ENCODE measurements at regions not wholly inside any gene's neighbourhood (a gene's known extent, or its start where the extent isn't known, plus 50 kb on each side); places are given as distances from the start of the nearest gene placed in this dataset.
"Not testable (repeated sequence)": the region's sequence is repeated elsewhere in the genome, so short reads cannot be mapped to it uniquely, and the experiment has no call there.

DNA sequence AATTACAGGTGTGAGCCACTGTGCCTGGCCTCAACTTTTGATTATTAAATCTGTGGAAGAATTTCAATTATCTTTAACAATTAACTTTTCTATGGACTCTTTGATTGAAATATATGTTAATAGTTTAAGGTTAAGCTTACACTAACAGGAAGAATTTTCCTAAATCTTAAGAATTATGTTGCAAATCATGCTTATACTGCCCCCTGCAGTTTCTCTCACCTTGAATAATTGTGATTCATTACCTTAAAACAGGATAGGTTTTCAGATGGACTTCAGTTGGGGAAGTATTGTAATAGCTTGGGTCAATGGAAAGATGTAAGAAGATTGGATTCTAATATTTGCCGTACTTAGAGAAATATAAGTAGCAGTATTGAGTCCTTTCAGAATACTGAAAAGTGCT is 66.5 kb upstream of the NIPA1 start:
- not testable (repeated sequence) for H3K79me2 ChIP-seq (replicated peaks; ENCODE audit: insufficient read depth); H3K9me2 ChIP-seq (ENCODE audit: insufficient read depth); H3K27ac Mint-ChIP-seq; H3K4me3 Mint-ChIP-seq; H4K20me1 ChIP-seq (replicated peaks; ENCODE audit: insufficient read depth); H3K36me3 ChIP-seq (ENCODE audit: insufficient read depth); H3K27ac ChIP-seq (ENCODE audit: low read depth); DNase-seq (ENCODE audit: low spot score); H3K36me3 Mint-ChIP-seq (ENCODE audit: low read depth); H3K4me2 ChIP-seq; H3K4me1 Mint-ChIP-seq; H3K9me3 Mint-ChIP-seq; H3K4me3 ChIP-seq; H3K27me3 Mint-ChIP-seq (ENCODE audit: insufficient read depth, low read depth, poor library complexity); ATAC-seq; H2AFZ ChIP-seq; H3F3A ChIP-seq (replicated peaks; ENCODE audit: low read depth); H3K4me1 ChIP-seq (ENCODE audit: insufficient read depth)
- TF ChIP-seq, protein P1, sequence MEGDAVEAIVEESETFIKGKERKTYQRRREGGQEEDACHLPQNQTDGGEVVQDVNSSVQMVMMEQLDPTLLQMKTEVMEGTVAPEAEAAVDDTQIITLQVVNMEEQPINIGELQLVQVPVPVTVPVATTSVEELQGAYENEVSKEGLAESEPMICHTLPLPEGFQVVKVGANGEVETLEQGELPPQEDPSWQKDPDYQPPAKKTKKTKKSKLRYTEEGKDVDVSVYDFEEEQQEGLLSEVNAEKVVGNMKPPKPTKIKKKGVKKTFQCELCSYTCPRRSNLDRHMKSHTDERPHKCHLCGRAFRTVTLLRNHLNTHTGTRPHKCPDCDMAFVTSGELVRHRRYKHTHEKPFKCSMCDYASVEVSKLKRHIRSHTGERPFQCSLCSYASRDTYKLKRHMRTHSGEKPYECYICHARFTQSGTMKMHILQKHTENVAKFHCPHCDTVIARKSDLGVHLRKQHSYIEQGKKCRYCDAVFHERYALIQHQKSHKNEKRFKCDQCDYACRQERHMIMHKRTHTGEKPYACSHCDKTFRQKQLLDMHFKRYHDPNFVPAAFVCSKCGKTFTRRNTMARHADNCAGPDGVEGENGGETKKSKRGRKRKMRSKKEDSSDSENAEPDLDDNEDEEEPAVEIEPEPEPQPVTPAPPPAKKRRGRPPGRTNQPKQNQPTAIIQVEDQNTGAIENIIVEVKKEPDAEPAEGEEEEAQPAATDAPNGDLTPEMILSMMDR (conservative IDR thresholded peaks at IDR 0.05; ENCODE audit: low read depth in 2 of 2), result peak in 1 of 2 experiments; percentile 44; a peak in 3 of 4 replicates
- H3K27me3 ChIP-seq (ENCODE audit: insufficient read depth), result peaks cover 22% of the 10 kb centered on the region

DNA sequence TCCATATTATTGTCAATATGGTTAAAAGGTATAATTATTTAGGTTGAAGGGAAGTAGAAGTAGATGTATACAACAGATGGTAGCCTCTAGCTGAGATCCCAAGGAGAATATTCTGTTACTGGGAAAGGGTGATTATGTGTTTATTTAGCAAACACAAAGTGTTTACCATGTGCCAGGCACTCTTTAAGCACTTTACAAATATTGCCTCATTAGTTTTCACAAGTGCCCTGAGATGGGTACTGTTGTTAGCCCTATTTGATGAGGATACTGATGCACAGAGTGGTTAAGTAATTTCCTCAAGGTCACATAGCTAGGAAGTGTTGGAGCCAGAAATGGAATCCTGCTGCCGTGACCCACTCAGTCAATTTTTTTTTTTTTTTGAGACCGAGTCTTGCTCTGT is 60.3 kb upstream of the NIPA1 start:
- not testable (repeated sequence) for H3K4me1 Mint-ChIP-seq; DNase-seq (ENCODE audit: low spot score); H3K9me2 ChIP-seq (ENCODE audit: insufficient read depth); H3K27me3 ChIP-seq (ENCODE audit: insufficient read depth); H3K4me1 ChIP-seq (ENCODE audit: insufficient read depth); H3K4me3 Mint-ChIP-seq; H3F3A ChIP-seq (replicated peaks; ENCODE audit: low read depth); H3K4me3 ChIP-seq; H3K4me2 ChIP-seq; H3K27me3 Mint-ChIP-seq (ENCODE audit: insufficient read depth, low read depth, poor library complexity); H3K36me3 ChIP-seq (ENCODE audit: insufficient read depth); H2AFZ ChIP-seq; H3K27ac ChIP-seq (ENCODE audit: low read depth); H3K27ac Mint-ChIP-seq; H3K79me2 ChIP-seq (replicated peaks; ENCODE audit: insufficient read depth); H4K20me1 ChIP-seq (replicated peaks; ENCODE audit: insufficient read depth); ATAC-seq; H3K36me3 Mint-ChIP-seq (ENCODE audit: low read depth); H3K9me3 Mint-ChIP-seq

DNA sequence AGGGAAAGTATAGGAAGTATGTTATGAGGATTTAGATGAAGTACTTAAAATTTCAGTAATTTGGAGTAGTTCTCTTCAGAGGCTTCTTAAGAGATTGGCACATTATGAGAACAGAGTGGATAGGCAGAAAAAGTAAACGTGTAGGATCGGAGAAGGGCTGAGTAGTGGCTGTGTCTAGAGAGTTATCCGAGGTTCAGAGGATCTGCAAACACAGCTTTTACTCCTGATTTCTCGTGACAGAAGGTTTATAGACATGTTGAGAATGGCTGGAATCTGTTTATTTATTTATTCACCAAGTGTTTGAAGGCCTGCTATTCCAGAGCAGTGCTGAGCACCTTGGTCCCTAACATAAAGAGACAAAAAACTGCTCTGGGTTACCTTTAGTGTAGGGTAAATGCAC is 51.4 kb upstream of the NIPA1 start:
- H3K9me2 ChIP-seq (ENCODE audit: insufficient read depth); H3K4me1 ChIP-seq (ENCODE audit: insufficient read depth); H3K27me3 ChIP-seq (ENCODE audit: insufficient read depth); H3K4me2 ChIP-seq; H4K20me1 ChIP-seq (replicated peaks; ENCODE audit: insufficient read depth); H3K4me3 ChIP-seq; H3K4me3 Mint-ChIP-seq; H3K36me3 Mint-ChIP-seq (ENCODE audit: low read depth); H3K27ac ChIP-seq (ENCODE audit: low read depth); H3K79me2 ChIP-seq (replicated peaks; ENCODE audit: insufficient read depth); H2AFZ ChIP-seq; DNase-seq (ENCODE audit: low spot score); H3K9me3 Mint-ChIP-seq; H3K27me3 Mint-ChIP-seq (ENCODE audit: insufficient read depth, low read depth, poor library complexity); H3F3A ChIP-seq (replicated peaks; ENCODE audit: low read depth); H3K36me3 ChIP-seq (ENCODE audit: insufficient read depth); H3K27ac Mint-ChIP-seq; ATAC-seq: not testable (repeated sequence)
- peaks cover 11% of the 10 kb centered on the region for H3K4me1 Mint-ChIP-seq

DNA sequence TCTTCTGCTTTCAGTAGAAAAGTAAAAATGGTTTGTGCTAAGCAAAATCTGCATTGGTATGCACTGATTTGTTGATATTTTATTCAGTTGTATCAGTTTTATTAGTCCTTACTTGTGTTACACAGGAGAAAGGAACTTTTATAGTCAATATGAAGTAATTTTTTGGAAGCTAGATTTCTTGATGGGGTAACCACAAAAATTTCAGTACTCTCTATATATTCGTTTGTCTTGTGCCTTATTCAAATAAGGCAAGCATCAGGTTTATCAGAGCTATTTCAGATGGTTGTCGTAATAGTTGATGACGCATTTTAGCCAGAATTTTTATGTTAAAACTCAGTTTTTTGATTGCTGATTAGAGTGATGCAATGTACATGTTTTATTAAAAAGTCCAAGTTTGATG is 50.7 kb upstream of the NIPA1 start:
- Histone ChIP-seq H3K4me3 (no peak overlapping the region), H3K27ac (ENCODE audit: low read depth) (no peak overlapping the region), H4K20me1 (replicated peaks; ENCODE audit: insufficient read depth) (no peaks in the 10 kb centered on the region), H3K36me3 (ENCODE audit: insufficient read depth) (no peaks in the 10 kb centered on the region), H3K27me3 (ENCODE audit: insufficient read depth) (no peaks in the 10 kb centered on the region), H3F3A (replicated peaks; ENCODE audit: low read depth) (no peaks in the 10 kb centered on the region), H3K9me2 (ENCODE audit: insufficient read depth) (no peaks in the 10 kb centered on the region), H3K4me1 (ENCODE audit: insufficient read depth) (peaks cover 5% of the 10 kb centered on the region), H2AFZ (no peak overlapping the region), H3K4me2 (no peak overlapping the region), H3K79me2 (replicated peaks; ENCODE audit: insufficient read depth) (no peaks in the 10 kb centered on the region)
- H3K9me3 Mint-ChIP-seq, result no peaks in the 10 kb centered on the region
- ATAC-seq (no peak), DNase-seq (ENCODE audit: low spot score) (no peak)
- H3K27me3 Mint-ChIP-seq (ENCODE audit: insufficient read depth, low read depth, poor library complexity), result peaks cover 2% of the 10 kb centered on the region
- H3K36me3 Mint-ChIP-seq (ENCODE audit: low read depth), result no peaks in the 10 kb centered on the region
- H3K4me1 Mint-ChIP-seq, result peaks cover 11% of the 10 kb centered on the region
- no peak overlapping the region for H3K27ac Mint-ChIP-seq
- no peak overlapping the region for H3K4me3 Mint-ChIP-seq
- TF ChIP-seq, protein P1 (conservative IDR thresholded peaks at IDR 0.05; ENCODE audit: low read depth in 2 of 2), result no peak
- TF ChIP-seq ZNF114 (CRISPR knock-in tag; IDR thresholded peaks at IDR 0.05) (no peak), NANOG (IDR thresholded peaks at IDR 0.05; ENCODE audit: borderline replicate concordance) (no peak), ZNF331 (CRISPR knock-in tag; IDR thresholded peaks at IDR 0.05; ENCODE audit: low read depth) (no peak)
- TF ChIP-seq, protein P2, sequence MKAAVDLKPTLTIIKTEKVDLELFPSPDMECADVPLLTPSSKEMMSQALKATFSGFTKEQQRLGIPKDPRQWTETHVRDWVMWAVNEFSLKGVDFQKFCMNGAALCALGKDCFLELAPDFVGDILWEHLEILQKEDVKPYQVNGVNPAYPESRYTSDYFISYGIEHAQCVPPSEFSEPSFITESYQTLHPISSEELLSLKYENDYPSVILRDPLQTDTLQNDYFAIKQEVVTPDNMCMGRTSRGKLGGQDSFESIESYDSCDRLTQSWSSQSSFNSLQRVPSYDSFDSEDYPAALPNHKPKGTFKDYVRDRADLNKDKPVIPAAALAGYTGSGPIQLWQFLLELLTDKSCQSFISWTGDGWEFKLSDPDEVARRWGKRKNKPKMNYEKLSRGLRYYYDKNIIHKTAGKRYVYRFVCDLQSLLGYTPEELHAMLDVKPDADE (IDR thresholded peaks at IDR 0.05), result no peak

Data from GM23338 (cell line).